ENCODE measurements at regions not wholly inside any gene's neighbourhood (a gene's known extent, or its start where the extent isn't known, plus 50 kb on each side); places are given as distances from the start of the nearest gene placed in this dataset.
A peak's percentile ranks its signal among the peaks of the same experiment; 100 is the strongest.
"Not testable (repeated sequence)": the region's sequence is repeated elsewhere in the genome, so short reads cannot be mapped to it uniquely, and the experiment has no call there.

DNA sequence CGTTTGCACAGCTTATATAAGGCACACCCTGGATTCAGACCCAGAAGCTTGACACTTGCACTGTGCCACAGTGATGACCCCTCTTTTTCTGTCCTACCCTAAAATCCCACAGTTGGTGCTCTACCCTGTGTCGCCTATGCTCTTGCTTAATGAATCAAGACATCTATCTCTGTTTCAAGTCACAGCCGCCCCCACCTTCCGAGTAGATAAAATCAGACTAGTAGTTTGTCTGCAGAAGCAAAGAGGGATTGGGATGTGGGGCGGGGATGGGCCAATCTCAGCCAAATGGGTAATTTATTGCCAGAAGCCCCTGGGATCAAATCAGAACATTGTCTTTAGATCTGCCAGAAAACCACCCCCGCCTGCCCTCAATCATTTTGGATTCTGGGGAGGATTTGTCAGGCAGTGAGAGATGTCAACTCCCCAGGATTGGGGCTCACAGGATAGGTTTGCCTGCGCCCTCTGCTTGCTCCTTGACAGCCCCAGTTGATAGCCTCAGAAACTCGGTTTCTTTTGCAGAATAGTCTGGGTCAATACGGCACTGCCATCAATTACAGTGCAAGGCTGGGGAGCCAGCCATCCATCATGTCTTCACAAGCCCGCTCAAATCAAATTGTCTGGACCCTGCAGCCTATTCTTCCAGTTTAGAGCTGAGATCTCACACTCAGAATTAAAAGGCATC is 520.8 kb downstream of the GRIN2A start:
- H3K27ac ChIP-seq = no peak overlapping the region
- H3K27me3 ChIP-seq = no peaks in the 10 kb centered on the region
- 31 to 73% methylated on average over 3 to 10 of the region's 10 CpGs for WGBS, 2 donors (ENCODE audit: low coverage in 1 of 2)
- no peaks in the 10 kb centered on the region for H3K9me3 ChIP-seq
- intact Hi-C loops (cut with DNase I; ENCODE audit: low total_unique reads) (loop anchor here (10.0 kb wide), 1 partner anchor 523 kb away; the partner anchor contains the start of gene GRIN2A), in situ Hi-C loops (cut with MboI; ENCODE audit: low pct_ligation_motif_present in 1 of 4, low pct_unique_long_range_greater_than_20kb in 1 of 4, low sequenced_read_pairs in 3 of 4) (no loop called here)
- H3K4me3 ChIP-seq = no peak overlapping the region
- H3K4me1 ChIP-seq = peaks cover 0 to 9% (median 3%) of the 10 kb centered on the region in 4 donors
- no peaks in the 10 kb centered on the region for H3K36me3 ChIP-seq
- TF ChIP-seq EP300 (IDR thresholded peaks at IDR 0.05; ENCODE audit: low read depth) = no peak
- no peak for DNase-seq

DNA sequence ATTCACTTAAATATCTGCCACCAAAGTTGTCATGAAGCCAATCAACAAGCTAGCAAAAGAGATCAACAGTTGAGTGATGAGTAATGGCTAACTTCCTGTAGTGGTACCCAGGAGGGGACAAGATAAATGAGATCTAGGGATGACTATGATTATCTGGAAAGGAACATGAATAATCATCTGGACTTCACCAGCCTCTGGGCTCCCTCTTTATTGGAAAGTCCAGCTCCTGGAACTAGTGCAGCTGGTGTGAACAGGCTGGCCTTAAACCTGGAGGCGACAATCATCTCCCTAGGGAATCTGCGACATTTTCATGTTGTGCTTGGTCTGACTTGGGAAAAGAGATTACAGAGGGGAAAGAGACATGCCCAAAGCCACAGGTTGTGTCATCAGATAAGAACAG is 518.6 kb downstream of the GRIN2A start:
- intact Hi-C loops (cut with DNase I; ENCODE audit: low total_unique reads) = loop anchor here (10.0 kb wide), 1 partner anchor 521 kb away; the partner anchor contains the start of gene GRIN2A
- in situ Hi-C loops (cut with MboI; ENCODE audit: low pct_ligation_motif_present in 1 of 4, low pct_unique_long_range_greater_than_20kb in 1 of 4, low sequenced_read_pairs in 3 of 4) = no loop called here
- H3K9me3 ChIP-seq = no peaks in the 10 kb centered on the region
- H3K27ac ChIP-seq = no peak overlapping the region
- no peak overlapping the region for H3K4me3 ChIP-seq
- WGBS, 2 donors (ENCODE audit: low coverage in 1 of 2) = 86% methylated on average over 2 of the region's 2 CpGs; no CpG with 5 or more reads in 1 of the 2 donors
- H3K4me1 ChIP-seq = peaks cover 0 to 28% (median 3%) of the 10 kb centered on the region in 4 donors
- no peaks in the 10 kb centered on the region for H3K36me3 ChIP-seq
- TF ChIP-seq EP300 (IDR thresholded peaks at IDR 0.05; ENCODE audit: low read depth) = no peak
- TF ChIP-seq POLR2AphosphoS5 (IDR thresholded peaks at IDR 0.05) = no peak
- TF ChIP-seq, protein P1, sequence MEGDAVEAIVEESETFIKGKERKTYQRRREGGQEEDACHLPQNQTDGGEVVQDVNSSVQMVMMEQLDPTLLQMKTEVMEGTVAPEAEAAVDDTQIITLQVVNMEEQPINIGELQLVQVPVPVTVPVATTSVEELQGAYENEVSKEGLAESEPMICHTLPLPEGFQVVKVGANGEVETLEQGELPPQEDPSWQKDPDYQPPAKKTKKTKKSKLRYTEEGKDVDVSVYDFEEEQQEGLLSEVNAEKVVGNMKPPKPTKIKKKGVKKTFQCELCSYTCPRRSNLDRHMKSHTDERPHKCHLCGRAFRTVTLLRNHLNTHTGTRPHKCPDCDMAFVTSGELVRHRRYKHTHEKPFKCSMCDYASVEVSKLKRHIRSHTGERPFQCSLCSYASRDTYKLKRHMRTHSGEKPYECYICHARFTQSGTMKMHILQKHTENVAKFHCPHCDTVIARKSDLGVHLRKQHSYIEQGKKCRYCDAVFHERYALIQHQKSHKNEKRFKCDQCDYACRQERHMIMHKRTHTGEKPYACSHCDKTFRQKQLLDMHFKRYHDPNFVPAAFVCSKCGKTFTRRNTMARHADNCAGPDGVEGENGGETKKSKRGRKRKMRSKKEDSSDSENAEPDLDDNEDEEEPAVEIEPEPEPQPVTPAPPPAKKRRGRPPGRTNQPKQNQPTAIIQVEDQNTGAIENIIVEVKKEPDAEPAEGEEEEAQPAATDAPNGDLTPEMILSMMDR (IDR thresholded peaks at IDR 0.05) = no peak
- no peak for TF ChIP-seq POLR2A (IDR thresholded peaks at IDR 0.05)
- no peak for DNase-seq
- H3K27me3 ChIP-seq = no peaks in the 10 kb centered on the region

DNA sequence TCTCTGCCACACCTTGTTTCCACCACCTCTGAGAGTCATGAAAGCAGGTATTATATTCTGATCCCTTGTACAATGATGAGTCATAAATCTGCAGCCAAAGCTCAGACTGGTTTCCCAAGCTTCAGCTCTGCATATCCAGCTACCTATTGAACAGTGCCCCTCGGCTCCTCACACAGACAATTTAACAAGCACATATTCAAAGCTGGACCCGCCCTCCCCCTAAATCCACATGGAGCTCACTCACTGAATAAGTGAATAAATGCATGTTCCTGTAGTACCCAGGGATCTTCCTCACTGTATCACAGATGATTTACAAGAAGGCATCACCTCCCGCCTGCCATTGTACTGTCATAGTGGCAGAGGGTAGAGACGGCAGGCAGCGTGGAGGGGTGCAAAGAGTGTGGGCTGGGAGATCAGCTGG is 516.4 kb downstream of the GRIN2A start:
- Histone ChIP-seq H3K36me3 (no peaks in the 10 kb centered on the region), H3K4me1 (peaks cover 0 to 28% (median 3%) of the 10 kb centered on the region in 4 donors), H3K9me3 (no peaks in the 10 kb centered on the region), H3K27ac (peak overlapping the region; percentile 63 to 76 (median 68)), H3K27me3 (no peaks in the 10 kb centered on the region), H3K4me3 (no peak overlapping the region)
- intact Hi-C loops (cut with DNase I; ENCODE audit: low total_unique reads) = loop anchor here (10.0 kb wide), 1 partner anchor 519 kb away; the partner anchor contains the start of gene GRIN2A
- WGBS, 2 donors (ENCODE audit: low coverage in 1 of 2) = 39 to 45% methylated on average over 3 to 5 of the region's 5 CpGs
- DNase-seq = peak; percentile 61
- in situ Hi-C loops (cut with MboI; ENCODE audit: low pct_ligation_motif_present in 1 of 4, low pct_unique_long_range_greater_than_20kb in 1 of 4, low sequenced_read_pairs in 3 of 4) = no loop called here
- peak in 2 of 3 donors; percentile 13 to 33 for TF ChIP-seq POLR2AphosphoS5 (IDR thresholded peaks at IDR 0.05)
- TF ChIP-seq POLR2A (IDR thresholded peaks at IDR 0.05) = no peak

DNA sequence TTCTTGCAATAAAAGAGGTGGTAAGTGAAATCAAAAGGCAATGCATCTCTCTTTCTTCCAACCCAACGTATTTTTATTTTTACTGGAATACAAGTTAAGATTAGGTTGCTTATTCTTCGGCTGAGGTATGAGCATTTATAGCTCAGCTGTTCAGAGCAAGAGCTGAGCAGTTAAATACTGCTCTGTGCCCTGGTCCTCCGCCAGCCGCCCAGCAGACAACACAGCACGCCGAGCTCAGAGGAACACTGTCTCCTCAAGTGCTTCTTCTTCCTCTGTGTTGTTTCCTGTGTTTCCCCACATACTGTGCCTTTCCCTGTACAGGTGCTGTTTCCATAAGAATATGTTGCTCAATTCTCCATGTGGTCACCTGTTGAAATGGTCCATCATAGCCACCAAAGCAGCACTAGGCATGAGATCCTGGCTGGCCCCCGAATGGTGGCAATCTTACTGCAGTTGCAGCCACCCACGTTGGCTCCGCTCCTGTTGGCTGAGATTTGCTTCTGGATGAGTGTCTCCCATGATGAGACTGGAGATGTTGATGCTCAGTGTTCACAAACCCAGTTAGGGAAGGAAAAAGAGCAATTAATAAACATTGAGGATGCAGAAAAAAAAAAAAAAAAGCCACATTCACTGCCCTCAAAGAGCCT is 515.3 kb downstream of the GRIN2A start:
- intact Hi-C loops (cut with DNase I; ENCODE audit: low total_unique reads) (loop anchor here (10.0 kb wide), 1 partner anchor 518 kb away; the partner anchor contains the start of gene GRIN2A), in situ Hi-C loops (cut with MboI; ENCODE audit: low pct_ligation_motif_present in 1 of 4, low pct_unique_long_range_greater_than_20kb in 1 of 4, low sequenced_read_pairs in 3 of 4) (no loop called here)
- peak overlapping the region; percentile 63 to 76 (median 68) for H3K27ac ChIP-seq
- 21 to 28% methylated on average over 2 to 9 of the region's 9 CpGs for WGBS, 2 donors (ENCODE audit: low coverage in 1 of 2)
- H3K36me3 ChIP-seq = no peaks in the 10 kb centered on the region
- no peaks in the 10 kb centered on the region for H3K27me3 ChIP-seq
- no peak for TF ChIP-seq POLR2A (IDR thresholded peaks at IDR 0.05)
- H3K4me3 ChIP-seq = no peak overlapping the region
- H3K9me3 ChIP-seq = no peaks in the 10 kb centered on the region
- H3K4me1 ChIP-seq = peaks cover 0 to 28% (median 3%) of the 10 kb centered on the region in 4 donors
- peak; percentile 45 for DNase-seq

DNA sequence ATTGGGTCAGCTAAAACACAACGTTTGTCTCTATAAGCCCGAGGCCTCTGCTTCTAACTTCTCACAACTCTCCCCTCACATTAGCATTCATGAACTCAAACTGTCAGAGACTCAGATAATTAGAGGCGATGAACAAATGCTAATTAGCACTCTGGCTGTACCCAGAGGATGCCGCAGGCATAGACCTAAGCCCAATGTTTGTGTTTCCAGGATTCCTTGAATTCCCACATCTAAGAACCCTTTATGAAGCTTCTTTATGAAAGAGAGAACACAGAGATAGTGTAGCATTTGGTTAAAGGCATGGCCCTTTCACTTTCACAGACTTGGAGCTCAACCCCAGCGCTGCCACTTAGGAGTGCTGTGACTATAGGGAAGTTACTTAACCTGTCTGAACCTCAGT is 512.2 kb downstream of the GRIN2A start:
- DNase-seq = no peak
- intact Hi-C loops (cut with DNase I; ENCODE audit: low total_unique reads) = no loop called here
- no peaks in the 10 kb centered on the region for H3K27me3 ChIP-seq
- TF ChIP-seq, protein P1 (IDR thresholded peaks at IDR 0.05) = no peak
- TF ChIP-seq POLR2AphosphoS5 (IDR thresholded peaks at IDR 0.05) (no peak), POLR2A (IDR thresholded peaks at IDR 0.05) (no peak), EP300 (IDR thresholded peaks at IDR 0.05; ENCODE audit: low read depth) (no peak)
- no peak overlapping the region for H3K27ac ChIP-seq
- no peaks in the 10 kb centered on the region for H3K9me3 ChIP-seq
- WGBS, 2 donors (ENCODE audit: low coverage in 1 of 2) = 51 to 59% methylated on average over 3 to 5 of the region's 5 CpGs
- in situ Hi-C loops (cut with MboI; ENCODE audit: low pct_ligation_motif_present in 1 of 4, low pct_unique_long_range_greater_than_20kb in 1 of 4, low sequenced_read_pairs in 3 of 4) = no loop called here
- H3K4me1 ChIP-seq = peaks cover 0 to 28% (median 3%) of the 10 kb centered on the region in 4 donors
- H3K36me3 ChIP-seq = no peaks in the 10 kb centered on the region
- H3K4me3 ChIP-seq = no peak overlapping the region

DNA sequence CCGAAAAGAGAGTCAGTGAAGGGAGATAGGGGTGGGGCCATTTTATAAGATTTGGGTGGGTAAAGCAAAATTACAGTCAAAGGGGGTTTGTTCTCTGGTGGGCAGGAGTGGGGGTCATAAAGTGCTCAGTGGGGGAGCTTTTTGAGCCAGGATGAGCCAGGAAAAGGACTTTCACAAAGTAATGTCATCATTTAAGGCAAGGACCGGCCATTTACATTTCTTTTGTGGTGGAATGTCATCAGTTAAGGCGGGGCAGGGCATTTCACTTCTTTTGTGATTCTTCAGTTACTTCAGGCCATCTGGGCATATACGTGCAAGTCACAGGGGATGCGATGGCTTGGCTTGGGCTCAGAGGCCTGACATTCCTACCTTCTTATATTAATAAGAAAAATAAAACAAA is 511.6 kb downstream of the GRIN2A start:
- H3K27ac ChIP-seq; in situ Hi-C loops (cut with MboI; ENCODE audit: low pct_ligation_motif_present in 1 of 4, low pct_unique_long_range_greater_than_20kb in 1 of 4, low sequenced_read_pairs in 3 of 4); intact Hi-C loops (cut with DNase I; ENCODE audit: low total_unique reads); H3K36me3 ChIP-seq; H3K9me3 ChIP-seq; H3K4me3 ChIP-seq; H3K27me3 ChIP-seq; DNase-seq: not testable (repeated sequence)
- peaks cover 0 to 23% (median 0%) of the 10 kb centered on the region in 4 donors for H3K4me1 ChIP-seq
- 64% methylated on average over 5 of the region's 5 CpGs; no CpG with 5 or more reads in 1 of the 2 donors for WGBS, 2 donors (ENCODE audit: low coverage in 1 of 2)

DNA sequence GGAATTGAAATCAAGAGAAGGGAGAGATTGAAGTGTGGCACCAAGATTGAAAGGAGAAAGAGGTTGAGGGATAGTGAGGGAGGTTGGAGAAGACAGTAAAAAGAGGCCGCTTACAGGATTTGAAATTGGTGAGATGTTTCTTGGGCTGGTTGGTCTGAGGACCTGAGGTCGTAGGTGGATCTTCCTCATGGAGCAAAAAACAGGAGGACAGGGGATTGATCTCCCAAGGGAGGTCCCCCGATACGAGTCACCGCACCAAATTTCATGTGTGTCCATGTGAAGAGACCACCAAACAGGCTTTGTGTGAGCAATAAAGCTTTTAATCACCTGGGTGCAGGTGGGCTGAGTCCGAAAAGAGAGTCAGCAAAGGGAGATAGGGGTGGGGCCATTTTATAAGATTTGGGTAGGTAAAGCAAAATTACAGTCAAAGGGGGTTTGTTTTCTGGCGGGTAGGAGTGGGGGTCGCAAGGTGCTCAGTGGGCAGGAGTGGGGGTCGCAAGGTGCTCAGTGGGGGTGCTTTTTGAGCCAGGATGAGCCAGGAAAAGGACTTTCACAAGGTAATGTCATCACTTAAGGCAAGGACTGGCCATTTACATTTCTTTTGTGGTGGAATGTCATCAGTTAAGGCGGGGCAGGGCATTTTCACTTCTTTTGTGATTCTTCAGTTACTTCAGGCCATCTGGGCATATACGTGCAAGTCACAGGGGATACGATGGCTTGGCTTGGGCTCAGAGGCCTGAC is 505.5 kb downstream of the GRIN2A start:
- WGBS, 2 donors (ENCODE audit: low coverage in 1 of 2) = 67 to 74% methylated on average over 1 to 8 of the region's 12 CpGs
- intact Hi-C loops (cut with DNase I; ENCODE audit: low total_unique reads); H3K9me3 ChIP-seq; DNase-seq; H3K27me3 ChIP-seq; H3K36me3 ChIP-seq; in situ Hi-C loops (cut with MboI; ENCODE audit: low pct_ligation_motif_present in 1 of 4, low pct_unique_long_range_greater_than_20kb in 1 of 4, low sequenced_read_pairs in 3 of 4); H3K4me3 ChIP-seq; H3K27ac ChIP-seq; H3K4me1 ChIP-seq: not testable (repeated sequence)
